Mesothelial cell of epicardium (in vitro differentiated cells): ENCODE measurements at regions not wholly inside any gene's neighbourhood (a gene's known extent, or its start where the extent isn't known, plus 50 kb on each side); places are given as distances from the start of the nearest gene placed in this dataset.

Experiments
- DNase-seq, 2 experiments: peaks; one replicate each; pipeline ENCODE4 v3.0.0; 2021; ENCODE audit warnings: low spot score in 2 of 2; ENCODE audit not compliant: unreplicated experiment in 2 of 2
- H3K27ac Mint-ChIP-seq: 2 replicates; pipeline ENCODE4 v1.8.0; 2021; ENCODE audit warnings: mixed read lengths
- H3K27me3 Mint-ChIP-seq: 2 replicates; pipeline ENCODE4 v1.8.0; 2021; ENCODE audit warnings: low read depth, mixed read lengths
- H3K36me3 Mint-ChIP-seq: 2 replicates; pipeline ENCODE4 v1.8.0; 2021; ENCODE audit warnings: mixed read lengths
- H3K4me1 Mint-ChIP-seq: 2 replicates; pipeline ENCODE4 v1.8.0; 2021; ENCODE audit warnings: mixed read lengths
- H3K4me3 Mint-ChIP-seq: 2 replicates; pipeline ENCODE4 v1.8.0; 2021; ENCODE audit warnings: mild to moderate bottlenecking, moderate library complexity, mixed read lengths
- H3K9me3 Mint-ChIP-seq: 2 replicates; pipeline ENCODE4 v1.8.0; 2021; ENCODE audit warnings: mixed read lengths
- TF ChIP-seq, protein P1 (sequence below): fragments of 200-600 bp; sonication (generic); IDR thresholded peaks from one replicate; pipeline ENCODE4 v1.5.0; 2021; ENCODE audit warnings: antibody characterized with exemption; ENCODE audit not compliant: unreplicated experiment

GRCh38 chr14:42421377-42422078 is 814.9 kb downstream of the LRFN5 start:
- no peak for DNase-seq
- Mint-ChIP-seq H3K36me3 (no peaks in the 10 kb centered on the region), H3K4me3 (no peak overlapping the region), H3K27me3 (no peaks in the 10 kb centered on the region), H3K4me1 (peaks cover 4% of the 10 kb centered on the region), H3K9me3 (no peaks in the 10 kb centered on the region), H3K27ac (no peak overlapping the region)
- TF ChIP-seq, protein P1, sequence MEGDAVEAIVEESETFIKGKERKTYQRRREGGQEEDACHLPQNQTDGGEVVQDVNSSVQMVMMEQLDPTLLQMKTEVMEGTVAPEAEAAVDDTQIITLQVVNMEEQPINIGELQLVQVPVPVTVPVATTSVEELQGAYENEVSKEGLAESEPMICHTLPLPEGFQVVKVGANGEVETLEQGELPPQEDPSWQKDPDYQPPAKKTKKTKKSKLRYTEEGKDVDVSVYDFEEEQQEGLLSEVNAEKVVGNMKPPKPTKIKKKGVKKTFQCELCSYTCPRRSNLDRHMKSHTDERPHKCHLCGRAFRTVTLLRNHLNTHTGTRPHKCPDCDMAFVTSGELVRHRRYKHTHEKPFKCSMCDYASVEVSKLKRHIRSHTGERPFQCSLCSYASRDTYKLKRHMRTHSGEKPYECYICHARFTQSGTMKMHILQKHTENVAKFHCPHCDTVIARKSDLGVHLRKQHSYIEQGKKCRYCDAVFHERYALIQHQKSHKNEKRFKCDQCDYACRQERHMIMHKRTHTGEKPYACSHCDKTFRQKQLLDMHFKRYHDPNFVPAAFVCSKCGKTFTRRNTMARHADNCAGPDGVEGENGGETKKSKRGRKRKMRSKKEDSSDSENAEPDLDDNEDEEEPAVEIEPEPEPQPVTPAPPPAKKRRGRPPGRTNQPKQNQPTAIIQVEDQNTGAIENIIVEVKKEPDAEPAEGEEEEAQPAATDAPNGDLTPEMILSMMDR = no peak

GRCh38 chr14:42420071-42420470 is 813.4 kb downstream of the LRFN5 start:
- peaks cover 4% of the 10 kb centered on the region for H3K4me1 Mint-ChIP-seq
- H3K4me3 Mint-ChIP-seq = no peak overlapping the region
- H3K9me3 Mint-ChIP-seq = no peaks in the 10 kb centered on the region
- no peak overlapping the region for H3K27ac Mint-ChIP-seq
- H3K36me3 Mint-ChIP-seq = no peaks in the 10 kb centered on the region
- DNase-seq = no peak
- H3K27me3 Mint-ChIP-seq = no peaks in the 10 kb centered on the region
- TF ChIP-seq, protein P1 = no peak

- Mint-ChIP-seq H3K36me3 (no peaks in the 10 kb centered on the region), H3K4me3 (no peak overlapping the region), H3K4me1 (no peaks in the 10 kb centered on the region), H3K9me3 (peaks cover 5% of the 10 kb centered on the region), H3K27ac (no peak overlapping the region), H3K27me3 (no peaks in the 10 kb centered on the region)
- no peak for DNase-seq
- TF ChIP-seq, protein P1 = no peak
Observed at GRCh38 chr14:42407153-42407552, 800.5 kb downstream of the LRFN5 start.

DNA sequence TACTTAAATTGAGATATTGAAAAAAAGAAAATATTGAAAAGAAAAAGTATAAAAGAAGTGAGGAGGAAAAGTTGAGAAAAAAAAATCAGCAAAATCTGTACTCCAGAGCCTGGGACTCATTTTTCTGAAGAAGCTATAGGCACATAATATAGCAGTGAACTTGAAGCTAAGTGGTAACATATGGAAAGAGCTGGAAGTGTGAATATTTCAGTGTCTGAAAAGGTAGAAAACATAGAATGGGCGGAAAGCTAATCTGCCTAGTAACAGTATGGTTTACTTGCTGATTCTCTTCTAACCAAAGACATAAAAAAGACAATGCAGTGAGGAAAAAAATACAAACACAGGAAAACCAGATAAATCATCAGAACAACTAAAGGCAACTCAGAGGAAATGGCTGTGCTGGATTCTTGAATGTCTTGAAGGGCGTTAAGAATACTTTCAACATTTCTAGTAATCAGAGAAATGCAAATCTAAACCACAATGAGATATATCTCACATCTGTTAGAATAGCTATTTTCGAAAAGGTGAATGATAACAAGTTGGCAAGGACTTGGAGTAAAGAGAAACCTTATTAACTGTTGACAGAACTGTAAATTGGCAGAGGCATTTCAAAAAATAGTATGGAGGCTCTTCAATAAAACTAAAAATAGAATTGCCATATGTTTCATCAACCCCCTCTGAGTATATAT is 784.6 kb downstream of the LRFN5 start:
- Mint-ChIP-seq H3K36me3 (no peaks in the 10 kb centered on the region), H3K4me3 (no peak overlapping the region), H3K27ac (no peak overlapping the region), H3K4me1 (no peaks in the 10 kb centered on the region), H3K9me3 (no peaks in the 10 kb centered on the region), H3K27me3 (no peaks in the 10 kb centered on the region)
- TF ChIP-seq, protein P1 = no peak
- no peak for DNase-seq

DNA sequence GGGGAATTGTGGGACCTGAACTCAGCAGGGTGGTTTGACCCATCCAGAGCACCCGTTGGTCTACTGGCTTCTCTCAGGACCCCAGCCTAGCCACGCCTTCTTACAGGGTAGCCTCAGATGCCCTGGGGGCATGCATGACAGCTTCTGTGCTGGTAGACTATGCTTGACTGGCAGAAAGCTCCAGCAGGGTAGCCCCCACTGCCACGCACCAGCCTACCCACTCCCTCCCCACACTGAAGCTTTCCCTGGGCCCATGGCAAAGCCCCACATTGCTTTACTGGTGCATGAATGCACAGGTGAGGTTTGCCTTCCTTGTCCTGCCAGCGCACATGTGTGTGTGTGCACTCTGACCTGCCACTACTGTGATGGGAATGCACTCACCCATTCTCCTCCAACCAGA is 772.2 kb downstream of the LRFN5 start:
- Mint-ChIP-seq H3K9me3 (no peaks in the 10 kb centered on the region), H3K36me3 (no peaks in the 10 kb centered on the region), H3K27ac (no peak overlapping the region), H3K27me3 (no peaks in the 10 kb centered on the region), H3K4me1 (no peaks in the 10 kb centered on the region), H3K4me3 (no peak overlapping the region)
- DNase-seq = no peak
- TF ChIP-seq, protein P1 = no peak
